GM23248 (cell line): ENCODE measurements at regions not wholly inside any gene's neighbourhood (a gene's known extent, or its start where the extent isn't known, plus 50 kb on each side); places are given as distances from the start of the nearest gene placed in this dataset.

Experiments used
- EZH2 ChIP-seq: fragments of 200-600 bp; sonication (generic); IDR thresholded peaks from 2 replicates; pipeline ENCODE4 v1.6.1; 2018; ENCODE audit warnings: antibody characterized with exemption, mild to moderate bottlenecking; ENCODE audit not compliant: insufficient read depth, poor library complexity, severe bottlenecking
- EZH2phosphoT487 ChIP-seq: fragments of 200-600 bp; sonication (generic); IDR thresholded peaks from 2 replicates; pipeline ENCODE4 v1.6.1; 2018; ENCODE audit warnings: antibody characterized with exemption, moderate library complexity, mild to moderate bottlenecking, low read depth; ENCODE audit not compliant: insufficient read depth

- TF ChIP-seq EZH2 (no peak), EZH2phosphoT487 (no peak)
These were observed 447.8 kb downstream of the ENC1 start for GRCh38 chr5:74192606-74193299.
